Activated T-cell treated with anti-CD3 and anti-CD28 coated beads for 4 hours (primary cell): ENCODE measurements at regions not wholly inside any gene's neighbourhood (a gene's known extent, or its start where the extent isn't known, plus 50 kb on each side); places are given as distances from the start of the nearest gene placed in this dataset.

Source experiments
- DNase-seq: peaks from one replicate; pipeline ENCODE4 v3.0.0-alpha.2; 2020

GRCh38 chr13:75038393-75039113 lies 443.4 kb downstream of the TBC1D4 start:
- DNase-seq = no peak

- DNase-seq = no peak
Observed at GRCh38 chr13:75025956-75026355, 456.0 kb downstream of the TBC1D4 start.

GRCh38 chr13:75024602-75025001 lies 457.4 kb downstream of the TBC1D4 start:
- no peak for DNase-seq

GRCh38 chr13:75023609-75024008 lies 458.4 kb downstream of the TBC1D4 start:
- DNase-seq = no peak

- no peak for DNase-seq
Observed at GRCh38 chr13:75021151-75021550, 460.8 kb downstream of the TBC1D4 start.

- no peak for DNase-seq
Observed at GRCh38 chr13:75016225-75016624, 465.7 kb downstream of the TBC1D4 start.

- no peak for DNase-seq
Observed at GRCh38 chr13:75013818-75014217, 468.2 kb downstream of the TBC1D4 start.

- no peak for DNase-seq
Observed at GRCh38 chr13:75010941-75011340, 471.0 kb downstream of the TBC1D4 start.

- DNase-seq = no peak
Observed at GRCh38 chr13:75008926-75009325, 473.0 kb downstream of the TBC1D4 start.

GRCh38 chr13:74990992-74991391 lies 491.0 kb downstream of the TBC1D4 start:
- no peak for DNase-seq

GRCh38 chr13:74987124-74987690 lies 494.8 kb downstream of the TBC1D4 start:
- no peak for DNase-seq

- DNase-seq = no peak
Observed at GRCh38 chr13:74986609-74987008, 495.4 kb downstream of the TBC1D4 start.

GRCh38 chr13:74979703-74980102 lies 502.3 kb downstream of the TBC1D4 start:
- DNase-seq = no peak

- no peak for DNase-seq
Observed at GRCh38 chr13:74978591-74978990, 503.4 kb downstream of the TBC1D4 start.

- DNase-seq = no peak
Observed at GRCh38 chr13:74977498-74977897, 504.5 kb downstream of the TBC1D4 start.

GRCh38 chr13:74975111-74975510 lies 506.9 kb downstream of the TBC1D4 start:
- DNase-seq = no peak

- DNase-seq = no peak
Observed at GRCh38 chr13:74973935-74974879, 507.8 kb downstream of the TBC1D4 start.

- DNase-seq = no peak
Observed at GRCh38 chr13:74969419-74969818, 512.5 kb downstream of the TBC1D4 start.

GRCh38 chr13:74966814-74967424 lies 515.0 kb downstream of the TBC1D4 start:
- no peak for DNase-seq

GRCh38 chr13:74966275-74966674 lies 515.7 kb downstream of the TBC1D4 start:
- DNase-seq = no peak

- DNase-seq = no peak
Observed at GRCh38 chr13:74945637-74946036, 536.3 kb downstream of the TBC1D4 start.

- no peak for DNase-seq
Observed at GRCh38 chr13:74931698-74932433, 550.1 kb downstream of the TBC1D4 start.
